Mesendoderm (in vitro differentiated cells): ENCODE measurements at regions not wholly inside any gene's neighbourhood (a gene's known extent, or its start where the extent isn't known, plus 50 kb on each side); places are given as distances from the start of the nearest gene placed in this dataset.

Source experiments
- DNase-seq: peaks from one replicate; pipeline ENCODE4 v3.0.0; 2013
- H2AK5ac ChIP-seq: 2 replicates; pipeline ENCODE4 v1.6.1; 2013; ENCODE audit warnings: low read length, inconsistent platforms
- H2BK120ac ChIP-seq: 2 replicates; pipeline ENCODE4 v1.6.1; 2013; ENCODE audit warnings: low read depth, mild to moderate bottlenecking, low read length, moderate library complexity, mixed read lengths
- H2BK15ac ChIP-seq: replicated peaks from 2 replicates; pipeline ENCODE4 v1.6.1; 2013; ENCODE audit warnings: low read depth, mild to moderate bottlenecking, moderate library complexity
- H2BK5ac ChIP-seq: 2 replicates; pipeline ENCODE4 v1.6.1; 2013; ENCODE audit warnings: low read length, inconsistent platforms
- H3K18ac ChIP-seq: 2 replicates; pipeline ENCODE4 v1.6.1; 2013; ENCODE audit warnings: mild to moderate bottlenecking, low read length, mixed read lengths
- H3K23ac ChIP-seq: one replicate; pipeline ENCODE4 v1.6.1; 2013; ENCODE audit warnings: low read length
- H3K27ac ChIP-seq: 2 replicates; pipeline ENCODE4 v1.5.1; 2013; ENCODE audit warnings: low read depth, mild to moderate bottlenecking, inconsistent platforms, low read length, moderate library complexity
- H3K27me3 ChIP-seq: 2 replicates; pipeline ENCODE4 v1.6.1; 2013; ENCODE audit warnings: low read length, control low read depth, mild to moderate bottlenecking, inconsistent platforms; ENCODE audit not compliant: insufficient read depth, poor library complexity
- H3K36me3 ChIP-seq: 2 replicates; pipeline ENCODE4 v1.6.1; 2013; ENCODE audit warnings: low read length, inconsistent platforms; ENCODE audit not compliant: control insufficient read depth, insufficient read depth
- H3K4ac ChIP-seq: one replicate; pipeline ENCODE4 v1.6.1; 2013; ENCODE audit warnings: low read depth, mild to moderate bottlenecking, low read length, moderate library complexity
- H3K4me1 ChIP-seq: 2 replicates; pipeline ENCODE4 v1.6.1; 2013; ENCODE audit warnings: low read depth, low read length, inconsistent platforms; ENCODE audit not compliant: control insufficient read depth
- H3K4me2 ChIP-seq: 2 replicates; pipeline ENCODE4 v1.6.1; 2013; ENCODE audit warnings: low read length
- H3K4me3 ChIP-seq: 2 replicates; pipeline ENCODE4 v1.5.1; 2013; ENCODE audit warnings: mild to moderate bottlenecking, low read length
- H3K56ac ChIP-seq: one replicate; pipeline ENCODE4 v1.6.1; 2013; ENCODE audit warnings: low read length
- H3K79me1 ChIP-seq: 2 replicates; pipeline ENCODE4 v1.6.1; 2013; ENCODE audit warnings: low read length, inconsistent platforms
- H3K79me2 ChIP-seq: 2 replicates; pipeline ENCODE4 v1.6.1; 2013; ENCODE audit warnings: mild to moderate bottlenecking, low read length; ENCODE audit not compliant: control insufficient read depth, insufficient read depth
- H3K9ac ChIP-seq: 2 replicates; pipeline ENCODE4 v1.6.1; 2013; ENCODE audit warnings: low read length, inconsistent platforms
- H4K5ac ChIP-seq: one replicate; pipeline ENCODE4 v1.6.1; 2013; ENCODE audit warnings: low read length
- H4K8ac ChIP-seq: one replicate; pipeline ENCODE4 v1.6.1; 2013; ENCODE audit warnings: low read depth, mild to moderate bottlenecking, control low read depth, low read length, moderate library complexity
- WGBS: extraction: QIAGEN DNeasy Blood & Tissue Kit; methylation state at CpG from one replicate; pipeline ENCODE4 v1.1.7; 2013; ENCODE audit warnings: low lambda C conversion rate, missing lambda C conversion rate; ENCODE audit not compliant: insufficient coverage; ENCODE audit errors: extremely low coverage; 5-methylcytosine and 5-hydroxymethylcytosine counted together

- Histone ChIP-seq H3K79me2 (no peaks in the 10 kb centered on the region), H3K23ac (no peak overlapping the region), H3K4me1 (no peaks in the 10 kb centered on the region), H3K27me3 (no peaks in the 10 kb centered on the region), H3K56ac (no peak overlapping the region), H3K36me3 (no peaks in the 10 kb centered on the region), H3K27ac (no peak overlapping the region), H2BK15ac (no peak overlapping the region), H3K4me3 (no peak overlapping the region), H3K4me2 (no peak overlapping the region), H4K8ac (no peak overlapping the region), H2BK120ac (no peak overlapping the region), H3K4ac (no peak overlapping the region), H2BK5ac (no peak overlapping the region), H2AK5ac (no peak overlapping the region), H3K9ac (no peak overlapping the region), H4K5ac (no peak overlapping the region), H3K18ac (no peak overlapping the region), H3K79me1 (no peaks in the 10 kb centered on the region)
- WGBS = no CpG with 5 or more reads among the region's 3 CpGs
- no peak for DNase-seq
Measured at GRCh38 chr2:19644763-19645162, 257.0 kb downstream of the TTC32 start.

DNA sequence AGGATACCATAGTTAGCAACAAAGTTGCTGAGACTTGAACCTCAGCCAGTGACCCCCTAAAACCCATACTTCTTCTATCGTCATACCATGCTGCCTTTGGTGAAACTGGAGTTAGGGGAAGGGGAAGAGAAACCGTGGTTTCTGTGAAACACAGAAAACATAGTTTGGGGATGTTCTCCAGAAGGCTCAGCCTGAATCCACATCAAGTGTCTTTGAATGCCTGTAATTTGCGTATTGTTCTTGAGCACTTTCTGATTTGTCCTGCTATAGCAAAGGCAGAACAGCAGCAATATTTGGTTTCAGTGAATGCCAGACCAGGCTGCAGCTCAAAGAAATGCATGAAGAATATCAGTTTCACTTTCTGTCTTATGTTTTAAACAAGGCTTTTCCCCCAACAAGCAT, 258.7 kb downstream of the TTC32 start:
- H3K18ac ChIP-seq = no peak overlapping the region
- H3K23ac ChIP-seq = no peak overlapping the region

DNA sequence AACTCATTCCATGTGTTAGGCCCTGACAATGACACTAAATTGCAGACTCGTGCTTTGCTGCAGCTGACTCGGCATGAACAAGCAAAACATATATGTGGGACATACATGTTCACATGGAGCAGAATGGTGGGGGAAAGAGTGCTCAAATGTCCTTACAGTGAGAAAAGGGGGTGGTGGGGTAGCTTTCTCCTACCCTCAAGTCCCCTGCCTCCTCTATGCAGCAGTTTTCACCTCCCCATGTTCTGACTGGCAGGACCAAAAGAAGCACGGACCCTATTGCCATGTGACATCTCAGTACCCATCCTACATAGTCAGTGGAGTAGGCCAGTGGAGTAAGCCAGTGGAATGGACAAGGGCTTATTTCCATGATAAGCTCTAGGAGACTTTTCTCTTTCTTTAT, 259.3 kb downstream of the TTC32 start:
- Histone ChIP-seq H3K23ac (no peak overlapping the region), H3K4me2 (no peak overlapping the region), H3K4me3 (no peak overlapping the region), H3K27me3 (no peaks in the 10 kb centered on the region), H3K18ac (no peak overlapping the region), H4K5ac (no peak overlapping the region), H4K8ac (no peak overlapping the region), H3K4ac (no peak overlapping the region), H2BK120ac (no peak overlapping the region), H3K79me2 (no peaks in the 10 kb centered on the region), H3K27ac (no peak overlapping the region), H3K79me1 (no peaks in the 10 kb centered on the region), H3K9ac (no peak overlapping the region), H3K36me3 (no peaks in the 10 kb centered on the region), H2BK15ac (no peak overlapping the region), H3K4me1 (no peaks in the 10 kb centered on the region), H3K56ac (no peak overlapping the region), H2AK5ac (no peak overlapping the region), H2BK5ac (no peak overlapping the region)
- DNase-seq = no peak
- WGBS = no CpG with 5 or more reads among the region's 3 CpGs

More for the DNA sequence above, 258.7 kb downstream of the TTC32 start:
- no peaks in the 10 kb centered on the region for H3K79me2 ChIP-seq
- H3K9ac ChIP-seq = no peak overlapping the region
- no peak for DNase-seq
- H2BK5ac ChIP-seq = no peak overlapping the region
- H3K27me3 ChIP-seq = no peaks in the 10 kb centered on the region
- H2BK120ac ChIP-seq = no peak overlapping the region
- H3K4ac ChIP-seq = no peak overlapping the region
- H3K4me3 ChIP-seq = no peak overlapping the region
- H3K79me1 ChIP-seq = no peaks in the 10 kb centered on the region
- H4K5ac ChIP-seq = no peak overlapping the region
- no peak overlapping the region for H3K27ac ChIP-seq
- no peak overlapping the region for H3K4me2 ChIP-seq
- no peak overlapping the region for H2BK15ac ChIP-seq
- H4K8ac ChIP-seq = no peak overlapping the region
- no CpG with 5 or more reads among the region's 3 CpGs for WGBS
- H2AK5ac ChIP-seq = no peak overlapping the region
- H3K4me1 ChIP-seq = no peaks in the 10 kb centered on the region
- no peaks in the 10 kb centered on the region for H3K36me3 ChIP-seq
- no peak overlapping the region for H3K56ac ChIP-seq

DNA sequence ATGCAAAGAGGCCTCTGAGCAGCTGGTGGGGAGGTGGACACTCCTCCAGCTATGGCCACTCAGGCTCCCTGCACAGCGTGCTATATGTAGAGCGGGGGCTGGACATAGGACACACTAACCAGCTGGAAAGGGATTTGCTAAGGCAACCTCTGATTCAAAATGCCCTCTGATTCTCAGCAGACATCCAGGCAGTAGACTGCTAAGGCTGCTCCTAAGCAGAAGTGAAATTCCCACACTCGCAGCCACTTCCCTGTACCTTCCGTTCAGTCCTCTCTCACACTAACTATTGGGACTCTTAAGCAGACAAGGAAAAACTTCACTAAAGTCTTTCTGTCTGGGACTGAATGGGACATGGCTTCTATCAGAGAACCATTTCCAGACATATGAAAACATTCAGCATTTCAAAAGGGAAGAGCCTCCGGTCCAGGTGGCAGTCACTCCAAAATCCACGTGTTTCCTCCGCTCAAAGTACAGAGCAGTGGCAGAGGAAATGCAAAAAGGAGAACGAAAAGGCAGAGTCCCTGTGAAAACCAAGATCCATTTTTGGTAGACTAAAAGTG, 265.8 kb downstream of the TTC32 start:
- H3K23ac ChIP-seq = no peak overlapping the region
- H3K79me1 ChIP-seq = no peaks in the 10 kb centered on the region
- no peak overlapping the region for H3K9ac ChIP-seq
- H4K8ac ChIP-seq = no peak overlapping the region
- H4K5ac ChIP-seq = no peak overlapping the region
- H3K4me2 ChIP-seq = no peak overlapping the region
- no peak overlapping the region for H2BK5ac ChIP-seq
- no peak overlapping the region for H3K56ac ChIP-seq
- no peak overlapping the region for H3K18ac ChIP-seq
- no peaks in the 10 kb centered on the region for H3K79me2 ChIP-seq
- H3K27me3 ChIP-seq = no peaks in the 10 kb centered on the region
- H2AK5ac ChIP-seq = no peak overlapping the region
- no peaks in the 10 kb centered on the region for H3K4me1 ChIP-seq
- H3K4ac ChIP-seq = no peak overlapping the region
- H2BK15ac ChIP-seq = no peak overlapping the region
- no peak overlapping the region for H3K27ac ChIP-seq
- no peak overlapping the region for H2BK120ac ChIP-seq
- WGBS = no CpG with 5 or more reads among the region's 8 CpGs
- no peak overlapping the region for H3K4me3 ChIP-seq
- no peak for DNase-seq
- H3K36me3 ChIP-seq = no peaks in the 10 kb centered on the region

- Histone ChIP-seq H3K9ac (no peak overlapping the region), H2BK15ac (no peak overlapping the region), H3K36me3 (no peaks in the 10 kb centered on the region), H3K4me3 (no peak overlapping the region), H2AK5ac (no peak overlapping the region), H2BK5ac (no peak overlapping the region), H3K79me1 (no peaks in the 10 kb centered on the region), H3K79me2 (no peaks in the 10 kb centered on the region), H3K18ac (no peak overlapping the region), H3K4me1 (no peaks in the 10 kb centered on the region), H4K8ac (no peak overlapping the region), H2BK120ac (no peak overlapping the region), H3K4me2 (no peak overlapping the region), H4K5ac (no peak overlapping the region), H3K27me3 (no peaks in the 10 kb centered on the region), H3K56ac (no peak overlapping the region), H3K4ac (no peak overlapping the region), H3K27ac (no peak overlapping the region), H3K23ac (no peak overlapping the region)
- DNase-seq = no peak
- WGBS = no CpG with 5 or more reads among the region's 5 CpGs
Measured at GRCh38 chr2:19632403-19632991, 269.3 kb downstream of the TTC32 start.

GRCh38 chr2:19631871-19632270, 269.9 kb downstream of the TTC32 start:
- no peak for DNase-seq
- Histone ChIP-seq H3K4me1 (no peaks in the 10 kb centered on the region), H3K36me3 (no peaks in the 10 kb centered on the region), H3K79me1 (no peaks in the 10 kb centered on the region), H4K8ac (no peak overlapping the region), H3K56ac (no peak overlapping the region), H4K5ac (no peak overlapping the region), H3K18ac (no peak overlapping the region), H3K4me2 (no peak overlapping the region), H3K9ac (no peak overlapping the region), H3K27me3 (no peaks in the 10 kb centered on the region), H3K4ac (no peak overlapping the region), H3K4me3 (no peak overlapping the region), H2BK5ac (no peak overlapping the region), H2BK15ac (no peak overlapping the region), H2AK5ac (no peak overlapping the region), H2BK120ac (no peak overlapping the region), H3K27ac (no peak overlapping the region), H3K23ac (no peak overlapping the region), H3K79me2 (no peaks in the 10 kb centered on the region)
- no CpG with 5 or more reads among the region's 1 CpG for WGBS
